ENCODE measurements at regions not wholly inside any gene's neighbourhood (a gene's known extent, or its start where the extent isn't known, plus 50 kb on each side); places are given as distances from the start of the nearest gene placed in this dataset.

GRCh38 chr10:129353101-129353500 is 113.9 kb upstream of the MGMT start:
- DNase-seq (ENCODE audit: extremely low read depth in 1 of 2, low read depth in 1 of 2): no peak

- no peak for DNase-seq (ENCODE audit: extremely low read depth in 1 of 2, low read depth in 1 of 2)
Observed at GRCh38 chr10:129360046-129360445, 107.0 kb upstream of the MGMT start.

- DNase-seq (ENCODE audit: extremely low read depth in 1 of 2, low read depth in 1 of 2): no peak
Observed at GRCh38 chr10:129361676-129362376, 105.2 kb upstream of the MGMT start.

- no peak for DNase-seq (ENCODE audit: extremely low read depth in 1 of 2, low read depth in 1 of 2)
Observed at GRCh38 chr10:129364949-129365348, 102.1 kb upstream of the MGMT start.

- no peak for DNase-seq (ENCODE audit: extremely low read depth in 1 of 2, low read depth in 1 of 2)
Observed at GRCh38 chr10:129365767-129366402, 101.2 kb upstream of the MGMT start.

- DNase-seq (ENCODE audit: extremely low read depth in 1 of 2, low read depth in 1 of 2): no peak
Observed at GRCh38 chr10:129366450-129366849, 100.6 kb upstream of the MGMT start.

GRCh38 chr10:129369566-129369965 is 97.5 kb upstream of the MGMT start:
- DNase-seq (ENCODE audit: extremely low read depth in 1 of 2, low read depth in 1 of 2): no peak

- no peak for DNase-seq (ENCODE audit: extremely low read depth in 1 of 2, low read depth in 1 of 2)
Observed at GRCh38 chr10:129371541-129371940, 95.5 kb upstream of the MGMT start.

GRCh38 chr10:129372172-129372571 is 94.9 kb upstream of the MGMT start:
- no peak for DNase-seq (ENCODE audit: extremely low read depth in 1 of 2, low read depth in 1 of 2)

- no peak for DNase-seq (ENCODE audit: extremely low read depth in 1 of 2, low read depth in 1 of 2)
Observed at GRCh38 chr10:129373231-129373630, 93.8 kb upstream of the MGMT start.

GRCh38 chr10:129373718-129374117 is 93.3 kb upstream of the MGMT start:
- no peak for DNase-seq (ENCODE audit: extremely low read depth in 1 of 2, low read depth in 1 of 2)

- DNase-seq (ENCODE audit: extremely low read depth in 1 of 2, low read depth in 1 of 2): no peak
Observed at GRCh38 chr10:129375171-129375570, 91.9 kb upstream of the MGMT start.

- DNase-seq (ENCODE audit: extremely low read depth in 1 of 2, low read depth in 1 of 2): no peak
Observed at GRCh38 chr10:129375912-129376311, 91.1 kb upstream of the MGMT start.

- no peak for DNase-seq (ENCODE audit: extremely low read depth in 1 of 2, low read depth in 1 of 2)
Observed at GRCh38 chr10:129380279-129380678, 86.8 kb upstream of the MGMT start.

GRCh38 chr10:129381741-129382140 is 85.3 kb upstream of the MGMT start:
- DNase-seq (ENCODE audit: extremely low read depth in 1 of 2, low read depth in 1 of 2): no peak

- no peak for DNase-seq (ENCODE audit: extremely low read depth in 1 of 2, low read depth in 1 of 2)
Observed at GRCh38 chr10:129382401-129382800, 84.6 kb upstream of the MGMT start.

- DNase-seq (ENCODE audit: extremely low read depth in 1 of 2, low read depth in 1 of 2): no peak
Observed at GRCh38 chr10:129383651-129384050, 83.4 kb upstream of the MGMT start.

- no peak for DNase-seq (ENCODE audit: extremely low read depth in 1 of 2, low read depth in 1 of 2)
Observed at GRCh38 chr10:129385600-129385999, 81.4 kb upstream of the MGMT start.

- DNase-seq (ENCODE audit: extremely low read depth in 1 of 2, low read depth in 1 of 2): no peak
Observed at GRCh38 chr10:129386415-129387257, 80.4 kb upstream of the MGMT start.

GRCh38 chr10:129387258-129387525 is 79.8 kb upstream of the MGMT start:
- no peak for DNase-seq (ENCODE audit: extremely low read depth in 1 of 2, low read depth in 1 of 2)

GRCh38 chr10:129388435-129388834 is 78.6 kb upstream of the MGMT start:
- DNase-seq (ENCODE audit: extremely low read depth in 1 of 2, low read depth in 1 of 2): no peak

GRCh38 chr10:129389194-129389593 is 77.8 kb upstream of the MGMT start:
- no peak for DNase-seq (ENCODE audit: extremely low read depth in 1 of 2, low read depth in 1 of 2)

Measured in stimulated activated CD8-positive, alpha-beta memory T cell treated with anti-CD3 and anti-CD28 coated beads, Interleukin-7, amount 100 ng/mL, for 48 hours (primary cell).